Activated CD4-positive, alpha-beta memory T cell treated with anti-CD3 and anti-CD28 coated beads, Interleukin-2, amount 10 ng/mL, durations not matched to agents 7 days and 5 days (primary cell): ENCODE measurements at regions not wholly inside any gene's neighbourhood (a gene's known extent, or its start where the extent isn't known, plus 50 kb on each side); places are given as distances from the start of the nearest gene placed in this dataset.

Experiments used
- CTCF ChIA-PET: fragments of 350-600 bp; sonication (Branson Sonifier 250); formaldehyde crosslinking; loops from one replicate; lab custom pipeline; 2021; ENCODE audit warnings: antibody characterized with exemption, inconsistent platforms; lab: Charles Lee
- POLR2A ChIA-PET: fragments of 350-600 bp; sonication (Branson Sonifier 250); formaldehyde crosslinking; loops from one replicate; lab custom pipeline; 2021; ENCODE audit warnings: antibody characterized with exemption; lab: Charles Lee
- DNase-seq: peaks from one replicate; pipeline ENCODE4 v3.0.0-alpha.2; 2020
- H3K27ac Mint-ChIP-seq: one replicate; pipeline ENCODE4 v1.8.0; 2021; ENCODE audit warnings: mild to moderate bottlenecking, mixed read lengths
- H3K27me3 Mint-ChIP-seq: one replicate; pipeline ENCODE4 v1.8.0; 2021; ENCODE audit warnings: mixed read lengths
- H3K36me3 Mint-ChIP-seq: one replicate; pipeline ENCODE4 v1.8.0; 2021; ENCODE audit warnings: low read depth, mixed read lengths
- H3K4me1 Mint-ChIP-seq: one replicate; pipeline ENCODE4 v1.8.0; 2021; ENCODE audit warnings: mixed read lengths
- H3K4me3 Mint-ChIP-seq: one replicate; pipeline ENCODE4 v1.8.0; 2021; ENCODE audit warnings: mild to moderate bottlenecking, mixed read lengths
- H3K9me3 Mint-ChIP-seq: one replicate; pipeline ENCODE4 v1.8.0; 2021; ENCODE audit warnings: mixed read lengths

GRCh38 chr3:73295876-73296635 is 234.6 kb downstream of the EBLN2 start:
- no peaks in the 10 kb centered on the region for H3K4me1 Mint-ChIP-seq
- POLR2A ChIA-PET = no interaction called here
- H3K36me3 Mint-ChIP-seq = no peaks in the 10 kb centered on the region
- H3K9me3 Mint-ChIP-seq = peaks cover 4% of the 10 kb centered on the region
- DNase-seq = no peak
- no peak overlapping the region for H3K27ac Mint-ChIP-seq
- no peaks in the 10 kb centered on the region for H3K27me3 Mint-ChIP-seq
- H3K4me3 Mint-ChIP-seq = no peak overlapping the region
- CTCF ChIA-PET = no interaction called here

GRCh38 chr3:73296859-73297258 is 235.4 kb downstream of the EBLN2 start:
- Mint-ChIP-seq H3K27me3 (no peaks in the 10 kb centered on the region), H3K9me3 (peaks cover 4% of the 10 kb centered on the region), H3K4me1 (no peaks in the 10 kb centered on the region), H3K27ac (no peak overlapping the region), H3K4me3 (no peak overlapping the region), H3K36me3 (no peaks in the 10 kb centered on the region)
- POLR2A ChIA-PET = no interaction called here
- CTCF ChIA-PET = no interaction called here
- no peak for DNase-seq

DNA sequence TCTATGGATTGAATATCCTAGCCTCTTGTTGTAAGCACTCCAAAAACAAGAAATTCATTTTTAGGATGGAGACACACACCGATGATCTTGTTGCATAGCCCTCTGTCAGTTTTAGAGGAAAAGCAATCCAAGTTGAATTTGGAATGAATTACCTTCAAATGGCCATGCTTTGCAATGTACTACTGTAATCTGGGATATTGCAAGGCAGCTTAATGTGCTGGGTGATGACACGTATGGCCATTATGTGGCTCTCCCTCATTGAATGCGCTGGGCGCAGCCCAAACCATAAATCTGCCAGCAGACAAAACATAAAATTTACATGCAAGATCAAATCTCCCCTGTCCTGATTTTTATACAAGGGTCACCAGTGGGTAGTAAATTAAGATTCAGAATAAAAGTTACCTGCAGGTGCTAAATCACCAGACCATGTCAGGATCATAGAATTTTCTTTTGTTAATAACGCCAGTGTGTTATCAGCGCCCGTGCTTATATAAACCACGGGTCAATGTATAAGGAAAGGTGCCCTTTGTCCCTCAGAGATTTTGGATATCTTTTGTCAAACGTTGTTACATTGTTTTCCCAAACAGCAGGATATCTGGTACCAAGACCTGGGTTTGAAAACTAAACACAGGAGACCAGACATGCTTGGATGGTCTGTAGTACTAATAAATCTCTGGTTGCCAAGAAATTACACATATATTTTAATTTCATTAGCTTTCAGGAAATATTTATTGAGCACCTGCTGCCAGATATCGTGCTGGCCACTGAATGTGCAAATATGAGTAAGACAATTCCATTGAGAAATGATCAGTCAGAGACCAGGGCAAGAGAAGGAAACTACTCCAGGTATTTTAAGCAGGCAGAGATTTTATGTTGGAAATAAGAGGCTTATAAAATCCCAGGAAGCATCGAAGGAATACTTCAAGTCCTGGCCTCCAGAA is 237.1 kb downstream of the EBLN2 start:
- no peak for DNase-seq
- Mint-ChIP-seq H3K27me3 (no peaks in the 10 kb centered on the region), H3K27ac (no peak overlapping the region), H3K36me3 (no peaks in the 10 kb centered on the region), H3K9me3 (no peaks in the 10 kb centered on the region), H3K4me1 (no peaks in the 10 kb centered on the region), H3K4me3 (no peak overlapping the region)
- ChIA-PET CTCF (no interaction called here), POLR2A (no interaction called here)

GRCh38 chr3:73299184-73299691 is 237.8 kb downstream of the EBLN2 start:
- CTCF ChIA-PET = no interaction called here
- Mint-ChIP-seq H3K27ac (no peak overlapping the region), H3K36me3 (no peaks in the 10 kb centered on the region), H3K4me3 (no peak overlapping the region), H3K4me1 (no peaks in the 10 kb centered on the region), H3K27me3 (no peaks in the 10 kb centered on the region), H3K9me3 (no peaks in the 10 kb centered on the region)
- DNase-seq = no peak
- POLR2A ChIA-PET = no interaction called here

DNA sequence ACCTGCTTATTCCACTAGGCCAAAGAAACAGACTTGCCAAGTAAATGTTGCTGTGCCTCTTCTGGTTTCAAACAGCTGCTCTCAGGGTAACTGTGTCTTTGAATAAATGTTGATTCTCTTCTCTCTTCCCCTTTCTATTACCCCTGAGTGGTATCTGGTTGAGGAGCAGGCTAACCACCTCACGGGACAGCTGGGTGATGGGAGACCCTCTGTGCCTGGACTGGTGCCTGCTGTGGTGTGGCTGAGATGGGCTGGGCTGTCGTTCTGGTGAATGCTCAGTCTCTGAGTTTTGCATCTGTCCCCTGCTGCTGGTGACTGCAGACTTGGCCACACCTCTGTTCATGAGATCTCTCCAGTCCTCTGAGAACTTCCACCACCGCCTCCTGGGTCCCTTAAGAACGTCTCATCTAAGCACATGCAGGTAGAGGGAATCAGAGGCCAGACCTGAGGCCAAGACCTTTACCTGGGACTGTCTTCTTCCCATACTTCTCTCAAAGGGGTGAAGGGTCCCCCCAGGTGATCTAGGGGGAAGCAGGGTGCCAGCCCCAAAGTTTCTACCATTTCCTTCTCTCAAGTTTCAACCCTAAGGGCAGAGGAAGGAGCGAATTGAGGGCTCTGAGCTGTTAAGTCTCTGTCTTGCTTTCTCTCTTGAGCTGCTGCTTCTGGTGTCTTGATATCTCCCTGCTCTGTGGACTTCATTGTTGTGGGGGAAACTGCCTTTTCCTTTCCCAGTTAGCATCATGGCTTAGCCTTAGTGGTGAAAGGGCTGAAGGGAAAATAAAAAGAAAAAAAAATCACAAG is 252.9 kb downstream of the EBLN2 start:
- Mint-ChIP-seq H3K4me1 (no peaks in the 10 kb centered on the region), H3K36me3 (no peaks in the 10 kb centered on the region), H3K27ac (no peak overlapping the region), H3K4me3 (no peak overlapping the region), H3K9me3 (no peaks in the 10 kb centered on the region), H3K27me3 (peaks cover 5% of the 10 kb centered on the region)
- POLR2A ChIA-PET = no interaction called here
- CTCF ChIA-PET = no interaction called here
- no peak for DNase-seq

DNA sequence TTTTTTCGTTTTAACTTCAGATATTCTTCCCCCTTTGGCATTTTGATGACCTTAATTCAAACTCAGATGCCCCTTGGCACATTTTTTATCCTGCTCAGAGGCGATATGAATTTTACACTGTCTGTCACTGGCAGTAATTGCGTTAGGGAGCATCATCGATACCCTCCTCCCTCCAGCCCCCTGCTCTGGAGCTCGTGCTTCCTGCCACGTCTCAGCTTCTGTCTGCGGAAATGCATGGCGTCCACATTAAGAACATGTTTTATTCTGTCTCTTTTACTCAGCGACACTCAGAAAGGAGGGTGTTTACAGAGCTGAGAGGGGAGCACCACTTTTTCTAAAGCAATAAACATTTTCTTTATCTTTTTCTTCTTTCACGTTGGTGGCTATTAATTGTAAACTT is 254.2 kb downstream of the EBLN2 start:
- no peaks in the 10 kb centered on the region for H3K9me3 Mint-ChIP-seq

DNA sequence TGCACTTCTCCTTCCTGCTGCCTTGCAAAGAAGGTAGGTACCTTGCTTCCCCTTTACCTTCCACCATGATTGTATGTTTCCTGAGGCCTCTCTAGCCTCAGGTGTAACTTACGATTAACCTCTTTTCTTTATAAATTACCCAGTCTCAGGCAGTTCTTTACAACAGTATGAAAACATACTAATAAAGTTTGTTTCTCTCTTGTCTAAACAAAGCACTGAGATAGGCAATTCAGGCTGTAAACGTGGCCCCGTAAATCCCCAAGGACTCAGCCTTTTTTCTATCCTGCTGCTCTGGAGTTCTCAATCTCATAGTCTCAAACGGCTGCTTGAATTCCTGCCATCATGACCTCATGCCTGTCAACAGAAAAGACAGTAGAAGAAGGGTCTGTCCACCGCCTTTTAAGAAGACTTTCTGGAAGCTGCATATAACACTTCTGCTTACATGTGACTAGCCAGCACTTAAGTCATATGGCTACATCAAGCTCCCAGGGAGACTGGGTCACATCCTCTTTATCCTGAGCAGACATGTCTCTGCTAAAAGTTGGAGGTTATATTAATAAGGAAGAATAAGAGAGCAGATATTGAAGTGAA is 257.8 kb downstream of the EBLN2 start:
- ChIA-PET CTCF (no interaction called here), POLR2A (no interaction called here)
- Mint-ChIP-seq H3K9me3 (no peaks in the 10 kb centered on the region), H3K4me3 (no peak overlapping the region), H3K4me1 (no peaks in the 10 kb centered on the region), H3K36me3 (no peaks in the 10 kb centered on the region), H3K27me3 (no peaks in the 10 kb centered on the region), H3K27ac (no peak overlapping the region)
- no peak for DNase-seq

More for the DNA sequence above, 254.2 kb downstream of the EBLN2 start:
- Mint-ChIP-seq H3K36me3 (no peaks in the 10 kb centered on the region), H3K27me3 (peaks cover 5% of the 10 kb centered on the region), H3K4me3 (no peak overlapping the region), H3K27ac (no peak overlapping the region), H3K4me1 (no peaks in the 10 kb centered on the region)
- DNase-seq = no peak
- ChIA-PET POLR2A (no interaction called here), CTCF (no interaction called here)

DNA sequence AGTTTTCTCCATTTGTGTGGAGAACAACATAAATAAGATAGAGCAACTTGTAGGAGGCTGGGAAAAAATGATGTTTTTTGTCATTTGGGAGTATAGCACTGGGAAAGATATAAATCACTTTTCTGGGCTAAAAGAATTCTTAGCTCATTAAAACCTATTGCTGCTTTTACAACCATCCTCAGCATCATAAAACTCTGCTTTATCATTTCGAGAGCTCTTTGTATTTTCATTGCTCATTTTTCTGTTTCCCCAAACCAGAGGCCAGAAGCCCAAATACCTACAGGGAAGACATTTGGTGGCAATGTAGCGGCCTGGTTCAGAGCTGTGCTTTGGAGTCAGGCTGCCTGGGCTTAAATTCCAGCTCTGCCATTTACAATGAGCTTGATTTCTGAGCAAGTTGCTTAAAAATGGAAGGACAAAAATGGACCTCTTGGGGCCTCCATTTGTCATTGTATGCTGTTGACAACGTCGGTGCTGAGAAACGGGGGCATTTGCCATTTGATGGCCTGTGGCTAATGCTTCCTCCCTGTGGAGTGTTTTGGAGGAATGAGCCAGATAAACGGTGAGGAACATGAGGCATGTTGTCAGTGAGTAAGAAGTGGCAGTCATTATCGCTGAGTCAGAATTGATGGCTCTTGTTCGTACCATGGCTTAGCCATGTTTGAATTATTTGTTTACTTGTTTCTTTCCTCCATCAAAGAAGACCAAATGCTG is 260.0 kb downstream of the EBLN2 start:
- no peak overlapping the region for H3K4me3 Mint-ChIP-seq
- CTCF ChIA-PET = no interaction called here

DNA sequence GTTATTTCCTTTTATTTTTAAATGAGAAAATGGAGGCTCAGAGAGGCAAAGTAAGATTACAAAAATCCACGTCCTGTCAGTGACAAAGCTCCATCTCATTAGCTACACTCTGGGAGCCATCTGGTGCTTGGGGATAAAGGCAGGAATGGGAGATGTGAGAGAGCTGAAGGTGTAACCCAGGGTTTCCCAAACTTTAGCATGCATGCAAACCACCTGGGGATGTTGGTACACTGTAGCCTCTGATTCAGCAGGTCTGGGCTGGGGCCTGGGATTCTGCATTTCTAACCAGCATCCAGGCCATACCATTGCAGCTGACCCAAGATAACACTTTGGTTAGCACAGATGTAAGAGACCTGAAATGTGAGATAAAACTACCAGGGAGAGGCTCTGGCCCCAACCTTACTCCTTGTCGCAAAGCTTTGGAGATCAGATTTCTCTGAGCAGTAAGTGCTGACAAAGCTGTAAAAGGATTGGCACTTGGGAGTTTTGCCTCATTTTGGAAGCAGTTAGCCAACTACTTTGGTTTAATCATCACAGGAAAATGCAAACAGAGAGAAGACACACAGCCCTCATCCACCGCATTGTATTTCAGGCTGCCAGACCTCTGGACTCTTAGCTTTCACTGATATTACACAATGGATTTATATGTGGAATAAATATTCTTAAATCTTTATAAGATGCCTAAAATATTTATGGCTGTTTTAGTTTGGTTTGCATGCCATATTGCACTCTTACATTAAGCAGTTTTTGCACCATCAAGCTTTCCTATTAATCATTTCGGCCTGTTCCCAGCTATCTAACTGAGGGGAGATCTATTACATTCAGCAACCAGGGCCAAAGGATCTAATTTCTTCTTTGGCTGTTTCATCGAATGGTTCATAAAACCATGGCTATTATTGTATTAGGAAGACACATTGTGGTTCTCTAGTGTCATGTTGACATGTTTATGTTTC is 263.0 kb downstream of the EBLN2 start:
- ChIA-PET POLR2A (no interaction called here), CTCF (interaction anchor here (0.6 kb wide), 1 partner anchor 16 kb away, joined by 4 read pairs; no protein-coding TSS in a partner anchor)
- H3K27me3 Mint-ChIP-seq = no peaks in the 10 kb centered on the region
- no peak overlapping the region for H3K4me3 Mint-ChIP-seq
- no peaks in the 10 kb centered on the region for H3K36me3 Mint-ChIP-seq
- H3K9me3 Mint-ChIP-seq = no peaks in the 10 kb centered on the region
- H3K4me1 Mint-ChIP-seq = no peaks in the 10 kb centered on the region
- H3K27ac Mint-ChIP-seq = no peak overlapping the region
- DNase-seq = no peak

More for the DNA sequence above, 260.0 kb downstream of the EBLN2 start:
- H3K36me3 Mint-ChIP-seq = no peaks in the 10 kb centered on the region
- DNase-seq = no peak
- no peaks in the 10 kb centered on the region for H3K4me1 Mint-ChIP-seq
- POLR2A ChIA-PET = no interaction called here
- no peaks in the 10 kb centered on the region for H3K27me3 Mint-ChIP-seq
- no peaks in the 10 kb centered on the region for H3K9me3 Mint-ChIP-seq
- no peak overlapping the region for H3K27ac Mint-ChIP-seq

- no peaks in the 10 kb centered on the region for H3K4me1 Mint-ChIP-seq
- no peaks in the 10 kb centered on the region for H3K27me3 Mint-ChIP-seq
- H3K9me3 Mint-ChIP-seq = no peaks in the 10 kb centered on the region
- CTCF ChIA-PET = no interaction called here
- no peak overlapping the region for H3K27ac Mint-ChIP-seq
- DNase-seq = no peak
- POLR2A ChIA-PET = no interaction called here
- no peak overlapping the region for H3K4me3 Mint-ChIP-seq
- H3K36me3 Mint-ChIP-seq = no peaks in the 10 kb centered on the region
Measured at GRCh38 chr3:73326396-73326795, 264.9 kb downstream of the EBLN2 start.

DNA sequence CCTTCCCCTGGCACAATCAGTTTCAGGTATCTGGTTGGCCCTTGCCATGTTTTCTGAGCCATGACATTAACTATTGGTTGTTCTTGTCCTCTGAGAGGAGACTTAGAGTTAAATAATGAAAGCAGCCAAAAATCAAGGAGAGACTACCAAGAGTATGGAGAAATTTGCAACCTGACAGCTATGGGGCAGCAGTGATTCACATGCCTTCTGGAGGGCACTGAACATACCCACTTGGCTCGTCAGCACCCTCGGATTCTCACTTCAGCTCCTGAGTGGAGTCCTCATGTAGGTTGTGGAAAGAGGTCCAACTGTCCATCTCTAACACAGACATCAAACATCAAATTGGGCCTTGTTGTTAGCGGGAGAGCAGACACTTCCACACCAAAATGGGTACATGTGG is 265.6 kb downstream of the EBLN2 start:
- DNase-seq = no peak
- POLR2A ChIA-PET = no interaction called here
- Mint-ChIP-seq H3K9me3 (no peaks in the 10 kb centered on the region), H3K4me3 (no peak overlapping the region), H3K36me3 (no peaks in the 10 kb centered on the region), H3K27me3 (no peaks in the 10 kb centered on the region), H3K27ac (no peak overlapping the region), H3K4me1 (no peaks in the 10 kb centered on the region)
- CTCF ChIA-PET = no interaction called here
